Type B pancreatic cell (in vitro differentiated cells): ENCODE measurements at regions not wholly inside any gene's neighbourhood (a gene's known extent, or its start where the extent isn't known, plus 50 kb on each side); places are given as distances from the start of the nearest gene placed in this dataset.

Experiments used
- DNase-seq: peaks from one replicate; pipeline ENCODE4 v3.0.0; 2021; ENCODE audit warnings: mixed read lengths; ENCODE audit not compliant: unreplicated experiment; ENCODE audit errors: extremely low spot score
- H3K27ac Mint-ChIP-seq: 2 replicates; pipeline ENCODE4 v1.8.0; 2021; ENCODE audit warnings: mild to moderate bottlenecking, mixed read lengths
- H3K27me3 Mint-ChIP-seq: 2 replicates; pipeline ENCODE4 v1.8.0; 2021; ENCODE audit warnings: mixed read lengths
- H3K36me3 Mint-ChIP-seq: 2 replicates; pipeline ENCODE4 v1.8.0; 2021; ENCODE audit warnings: mixed read lengths
- H3K4me1 Mint-ChIP-seq: one replicate; pipeline ENCODE4 v1.8.0; 2021; ENCODE audit warnings: mixed read lengths; ENCODE audit not compliant: unreplicated experiment
- H3K4me3 Mint-ChIP-seq: 2 replicates; pipeline ENCODE4 v1.8.0; 2021; ENCODE audit warnings: mild to moderate bottlenecking, mixed read lengths
- H3K9me3 Mint-ChIP-seq: 2 replicates; pipeline ENCODE4 v1.8.0; 2021; ENCODE audit warnings: mixed read lengths
- TF ChIP-seq, protein P1 (sequence below): fragments of 200-600 bp; sonication (generic); conservative IDR thresholded peaks from 2 replicates; pipeline ENCODE4 v1.5.0; 2021; ENCODE audit warnings: antibody characterized with exemption, mild to moderate bottlenecking

DNA sequence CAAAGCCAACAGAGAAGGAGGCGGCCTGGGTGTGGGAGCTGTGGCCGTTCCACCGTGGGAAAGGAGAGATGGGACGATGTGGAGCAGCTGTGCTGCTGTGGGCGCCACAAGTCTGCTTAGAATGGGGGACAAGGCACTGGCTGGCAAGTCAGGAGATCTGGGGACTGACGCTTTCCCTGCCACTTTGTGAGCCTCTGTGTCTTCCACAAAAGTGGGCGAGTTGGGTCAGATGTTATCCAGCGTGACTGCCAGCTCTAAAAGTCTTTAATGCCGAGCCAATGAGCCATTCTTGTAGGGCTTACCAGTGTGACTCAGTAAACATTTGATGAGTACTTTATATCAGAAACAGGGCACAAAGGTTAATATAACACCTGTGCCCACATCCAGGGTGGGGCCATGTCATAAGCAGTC lies 113.6 kb upstream of the MGAT5 start:
- H3K36me3 Mint-ChIP-seq = peaks cover 17% of the 10 kb centered on the region
- no peak for DNase-seq
- H3K9me3 Mint-ChIP-seq = peaks cover 11% of the 10 kb centered on the region
- H3K27ac Mint-ChIP-seq = no peak overlapping the region
- H3K4me1 Mint-ChIP-seq = peaks cover 29% of the 10 kb centered on the region
- TF ChIP-seq, protein P1, sequence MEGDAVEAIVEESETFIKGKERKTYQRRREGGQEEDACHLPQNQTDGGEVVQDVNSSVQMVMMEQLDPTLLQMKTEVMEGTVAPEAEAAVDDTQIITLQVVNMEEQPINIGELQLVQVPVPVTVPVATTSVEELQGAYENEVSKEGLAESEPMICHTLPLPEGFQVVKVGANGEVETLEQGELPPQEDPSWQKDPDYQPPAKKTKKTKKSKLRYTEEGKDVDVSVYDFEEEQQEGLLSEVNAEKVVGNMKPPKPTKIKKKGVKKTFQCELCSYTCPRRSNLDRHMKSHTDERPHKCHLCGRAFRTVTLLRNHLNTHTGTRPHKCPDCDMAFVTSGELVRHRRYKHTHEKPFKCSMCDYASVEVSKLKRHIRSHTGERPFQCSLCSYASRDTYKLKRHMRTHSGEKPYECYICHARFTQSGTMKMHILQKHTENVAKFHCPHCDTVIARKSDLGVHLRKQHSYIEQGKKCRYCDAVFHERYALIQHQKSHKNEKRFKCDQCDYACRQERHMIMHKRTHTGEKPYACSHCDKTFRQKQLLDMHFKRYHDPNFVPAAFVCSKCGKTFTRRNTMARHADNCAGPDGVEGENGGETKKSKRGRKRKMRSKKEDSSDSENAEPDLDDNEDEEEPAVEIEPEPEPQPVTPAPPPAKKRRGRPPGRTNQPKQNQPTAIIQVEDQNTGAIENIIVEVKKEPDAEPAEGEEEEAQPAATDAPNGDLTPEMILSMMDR = no peak
- no peak overlapping the region for H3K4me3 Mint-ChIP-seq
- H3K27me3 Mint-ChIP-seq = no peaks in the 10 kb centered on the region

DNA sequence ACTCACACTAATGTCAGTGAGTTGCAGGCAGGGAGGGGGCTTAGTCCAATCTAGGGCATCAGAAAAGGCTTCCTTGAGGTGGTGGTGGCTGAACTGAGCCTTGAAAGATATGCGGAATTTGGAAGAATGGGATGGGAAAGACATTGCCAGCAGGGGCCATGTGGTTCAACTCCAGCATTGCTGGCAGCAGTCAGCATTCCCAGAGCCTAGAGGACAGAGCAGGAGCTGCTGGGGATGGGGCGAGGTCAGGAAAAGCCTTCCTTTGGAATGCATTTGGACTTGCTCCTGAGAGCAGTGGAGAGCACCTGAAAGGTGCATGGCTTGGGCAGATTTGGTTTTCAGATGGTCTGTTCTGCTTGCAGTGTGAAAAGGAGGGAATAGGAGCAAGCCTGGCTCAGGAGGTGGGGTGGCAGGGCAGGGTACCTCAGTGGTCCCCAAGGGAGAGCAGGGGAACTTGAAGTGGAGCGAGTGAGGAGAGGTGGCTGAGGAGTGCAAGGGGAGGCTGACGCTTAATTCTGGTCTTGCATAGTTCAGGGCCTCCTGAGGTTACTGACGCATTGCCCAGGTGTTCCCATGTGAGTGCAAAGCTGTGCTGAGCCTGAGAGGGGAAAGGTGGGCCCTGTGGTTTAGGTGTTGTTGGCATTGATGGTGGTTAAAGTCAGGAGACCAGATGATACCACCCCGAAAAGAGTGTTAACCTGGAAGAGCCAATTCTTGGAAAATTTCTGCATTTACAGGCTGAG lies 112.1 kb upstream of the MGAT5 start:
- no peak overlapping the region for H3K27ac Mint-ChIP-seq
- no peaks in the 10 kb centered on the region for H3K27me3 Mint-ChIP-seq
- peaks cover 36% of the 10 kb centered on the region for H3K4me1 Mint-ChIP-seq
- peaks cover 8% of the 10 kb centered on the region for H3K9me3 Mint-ChIP-seq
- no peak for DNase-seq
- no peak overlapping the region for H3K4me3 Mint-ChIP-seq
- TF ChIP-seq, protein P1 = no peak
- peaks cover 17% of the 10 kb centered on the region for H3K36me3 Mint-ChIP-seq

DNA sequence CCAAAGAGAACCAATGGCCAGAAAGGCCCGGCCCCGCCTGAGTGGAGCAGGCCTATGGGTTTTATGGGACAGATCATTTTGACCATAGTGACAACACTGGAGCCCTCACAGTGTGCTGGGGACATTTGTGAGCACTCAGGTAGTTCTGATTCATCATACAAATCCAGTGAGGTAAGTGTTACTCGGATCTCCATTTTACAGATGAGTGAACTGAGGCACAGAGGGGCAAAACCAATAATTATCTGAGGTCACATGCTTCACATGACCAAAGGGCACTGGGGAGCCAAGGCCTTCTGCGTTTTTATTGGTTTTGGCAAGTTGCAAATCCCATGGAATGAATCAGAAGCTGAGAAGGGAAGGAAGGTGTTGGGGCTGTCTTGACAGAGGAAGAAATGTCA lies 111.5 kb upstream of the MGAT5 start:
- H3K27ac Mint-ChIP-seq = no peak overlapping the region
- no peak for DNase-seq

DNA sequence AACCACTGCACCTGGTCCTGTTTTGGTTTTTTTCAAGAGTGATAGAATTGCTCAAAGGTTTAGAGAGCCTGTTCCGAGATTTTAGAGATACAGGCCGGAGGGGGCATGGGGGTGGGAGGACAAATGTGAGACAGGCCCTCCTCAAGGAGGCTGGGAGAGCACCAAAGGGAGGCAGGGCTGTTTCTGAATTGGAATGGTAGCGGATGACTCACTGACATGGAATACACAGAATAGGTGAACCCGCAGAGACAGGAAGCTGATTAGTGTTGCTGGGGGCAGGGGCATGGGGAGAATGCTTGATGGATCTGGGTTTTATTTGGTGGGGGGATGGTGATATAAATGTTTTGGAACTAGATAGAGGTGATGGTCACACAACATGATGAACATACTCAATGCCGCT lies 111.0 kb upstream of the MGAT5 start:
- peaks cover 33% of the 10 kb centered on the region for H3K4me1 Mint-ChIP-seq
- H3K4me3 Mint-ChIP-seq = no peak overlapping the region
- H3K36me3 Mint-ChIP-seq = peaks cover 17% of the 10 kb centered on the region
- no peaks in the 10 kb centered on the region for H3K27me3 Mint-ChIP-seq
- TF ChIP-seq, protein P1 = no peak
- no peak for DNase-seq
- no peak overlapping the region for H3K27ac Mint-ChIP-seq
- H3K9me3 Mint-ChIP-seq = peaks cover 7% of the 10 kb centered on the region

More for the DNA sequence above, 111.5 kb upstream of the MGAT5 start:
- H3K27me3 Mint-ChIP-seq = no peaks in the 10 kb centered on the region
- peaks cover 30% of the 10 kb centered on the region for H3K4me1 Mint-ChIP-seq
- TF ChIP-seq, protein P1 = no peak
- H3K36me3 Mint-ChIP-seq = peaks cover 17% of the 10 kb centered on the region
- H3K9me3 Mint-ChIP-seq = peaks cover 7% of the 10 kb centered on the region
- no peak overlapping the region for H3K4me3 Mint-ChIP-seq

DNA sequence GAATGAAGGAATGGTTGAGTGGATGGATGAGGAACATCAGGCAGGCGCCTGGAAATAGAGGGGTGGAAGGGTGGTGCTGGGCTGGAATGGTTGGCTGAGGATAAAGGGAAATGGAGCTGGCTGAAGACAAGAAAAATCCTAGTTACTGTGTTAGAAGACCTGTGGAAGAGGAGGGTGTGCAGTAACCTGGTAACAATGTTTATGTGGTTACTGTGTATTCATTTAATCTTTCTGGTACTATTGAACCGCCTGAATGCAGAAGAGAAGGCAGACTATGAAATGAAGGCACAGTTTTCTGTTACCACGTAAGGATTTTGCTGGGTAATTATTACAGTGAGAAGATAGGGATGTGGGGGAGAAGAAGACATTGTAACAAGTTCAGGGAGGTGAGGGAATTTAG lies 110.3 kb upstream of the MGAT5 start:
- Mint-ChIP-seq H3K36me3 (peaks cover 17% of the 10 kb centered on the region), H3K4me1 (peaks cover 39% of the 10 kb centered on the region), H3K27me3 (no peaks in the 10 kb centered on the region), H3K9me3 (peaks cover 7% of the 10 kb centered on the region), H3K27ac (peak overlapping the region; percentile 66), H3K4me3 (peak overlapping the region; percentile 30)
- no peak for DNase-seq
- TF ChIP-seq, protein P1 = no peak
